Esophagus (tissue), 2 donors: ENCODE measurements at regions not wholly inside any gene's neighbourhood (a gene's known extent, or its start where the extent isn't known, plus 50 kb on each side); places are given as distances from the start of the nearest gene placed in this dataset.
"Not testable (repeated sequence)": the region's sequence is repeated elsewhere in the genome, so short reads cannot be mapped to it uniquely, and the experiment has no call there.

Experiments used
- H3K27ac ChIP-seq, 2 donors: one replicate each; pipeline ENCODE4 v1.5.1; 2013; ENCODE audit warnings: low read depth in 2 of 2, mild to moderate bottlenecking in 2 of 2, inconsistent platforms in 1 of 2, low read length in 1 of 2, moderate library complexity in 1 of 2
- H3K27me3 ChIP-seq, 2 donors: one replicate each; pipeline ENCODE4 v1.6.1; 2013; ENCODE audit warnings: low read length in 2 of 2, control low read depth in 1 of 2, mild to moderate bottlenecking in 1 of 2; ENCODE audit not compliant: insufficient read depth in 2 of 2, control insufficient read depth in 1 of 2
- H3K36me3 ChIP-seq, 2 donors: one replicate each; pipeline ENCODE4 v1.6.1; 2013; ENCODE audit warnings: low read length in 1 of 2; ENCODE audit not compliant: control insufficient read depth in 2 of 2, insufficient read depth in 2 of 2
- H3K4me1 ChIP-seq, 2 donors: one replicate each; pipeline ENCODE4 v1.6.1; 2013; ENCODE audit warnings: low read length in 1 of 2; ENCODE audit not compliant: control insufficient read depth in 2 of 2, insufficient read depth in 2 of 2
- H3K4me3 ChIP-seq, 2 donors: one replicate each; pipeline ENCODE4 v1.5.1; 2013; ENCODE audit warnings: low read length in 2 of 2, mild to moderate bottlenecking in 2 of 2, low read depth in 1 of 2, moderate library complexity in 1 of 2
- H3K9me3 ChIP-seq, 2 donors: one replicate each; pipeline ENCODE4 v1.6.1; 2013; ENCODE audit warnings: mild to moderate bottlenecking in 2 of 2, low read depth in 1 of 2, low read length in 1 of 2, moderate library complexity in 1 of 2; ENCODE audit not compliant: control insufficient read depth in 2 of 2, insufficient read depth in 1 of 2
- WGBS, 2 donors: extraction: QIAGEN DNeasy Blood & Tissue Kit; methylation state at CpG; one replicate each; pipeline ENCODE4 v1.1.7; 2013; 5-methylcytosine and 5-hydroxymethylcytosine counted together
- donor health status: healthy with polysubstance abuse.
- donor health status: Bipolar disorder and iron deficiency.

DNA sequence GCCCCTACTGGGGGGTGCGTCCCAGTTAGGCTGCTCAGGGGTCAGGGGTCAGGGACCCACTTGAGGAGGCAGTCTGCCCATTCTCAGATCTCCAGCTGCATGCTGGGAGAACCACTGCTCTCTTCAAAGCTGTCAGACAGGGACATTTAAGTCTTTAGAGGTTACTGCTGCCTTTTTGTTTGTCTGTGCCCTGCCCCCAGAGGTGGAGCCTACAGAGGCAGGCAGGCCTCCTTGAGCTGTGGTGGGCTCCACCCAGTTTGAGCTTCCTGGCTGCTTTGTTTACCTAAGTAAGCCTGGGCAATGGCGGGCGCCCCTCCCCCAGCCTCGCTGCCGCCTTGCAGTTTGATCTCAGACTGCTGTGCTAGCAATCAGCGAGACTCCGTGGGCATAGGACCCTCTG lies 130.5 kb downstream of the FZD1 start:
- 86 to 87% methylated on average over 4 to 7 of the region's 7 CpGs for WGBS, 2 donors

DNA sequence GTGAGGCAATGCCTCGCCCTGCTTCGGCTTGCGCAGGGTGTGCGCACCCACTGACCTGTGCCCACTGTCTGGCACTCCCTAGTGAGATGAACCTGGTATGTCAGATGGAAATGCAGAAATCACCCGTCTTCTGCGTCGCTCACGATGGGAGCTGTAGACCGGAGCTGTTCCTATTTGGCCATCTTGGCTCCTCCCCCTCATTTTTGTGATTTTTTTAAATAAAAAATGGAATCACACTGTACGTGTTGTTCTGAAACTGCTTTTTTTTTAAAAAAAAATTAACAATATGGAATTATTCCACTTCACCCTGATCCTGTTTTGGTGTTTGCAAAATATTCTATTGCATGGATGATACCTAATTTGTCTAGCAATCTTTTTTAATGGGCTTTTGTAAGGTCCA lies 131.1 kb downstream of the FZD1 start:
- not testable (repeated sequence) for H3K27ac ChIP-seq, H3K4me3 ChIP-seq, H3K36me3 ChIP-seq, H3K4me1 ChIP-seq, H3K9me3 ChIP-seq, H3K27me3 ChIP-seq
- WGBS, 2 donors, result 90% methylated on average over 10 of the region's 10 CpGs

More for the DNA sequence above, 130.5 kb downstream of the FZD1 start:
- not testable (repeated sequence) for H3K27ac ChIP-seq, H3K9me3 ChIP-seq, H3K4me3 ChIP-seq, H3K4me1 ChIP-seq, H3K27me3 ChIP-seq, H3K36me3 ChIP-seq

DNA sequence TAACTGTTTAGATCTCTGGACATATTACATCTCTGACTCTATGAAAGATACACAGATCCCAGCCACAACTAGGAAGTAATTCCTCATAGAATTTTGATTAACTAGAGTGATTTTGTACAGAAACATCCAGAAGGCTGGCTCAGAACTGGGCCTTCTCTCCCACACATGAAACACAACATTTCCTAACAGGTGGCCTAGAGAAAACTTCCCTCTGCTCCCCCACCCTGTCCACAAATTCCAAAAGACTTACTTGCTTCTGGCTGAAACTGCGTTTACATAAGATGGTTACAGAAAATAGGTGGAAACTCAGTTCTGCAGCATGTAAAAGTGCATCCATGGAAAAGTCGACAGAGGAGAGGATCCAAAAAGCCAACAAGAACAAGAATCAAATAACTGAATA lies 132.9 kb downstream of the FZD1 start:
- 69% methylated on average over 2 of the region's 2 CpGs for WGBS, 2 donors
- Histone ChIP-seq H3K27me3 (no peaks in the 10 kb centered on the region), H3K4me1 (no peaks in the 10 kb centered on the region), H3K27ac (no peak overlapping the region), H3K9me3 (no peaks in the 10 kb centered on the region), H3K4me3 (no peak overlapping the region), H3K36me3 (no peaks in the 10 kb centered on the region)

DNA sequence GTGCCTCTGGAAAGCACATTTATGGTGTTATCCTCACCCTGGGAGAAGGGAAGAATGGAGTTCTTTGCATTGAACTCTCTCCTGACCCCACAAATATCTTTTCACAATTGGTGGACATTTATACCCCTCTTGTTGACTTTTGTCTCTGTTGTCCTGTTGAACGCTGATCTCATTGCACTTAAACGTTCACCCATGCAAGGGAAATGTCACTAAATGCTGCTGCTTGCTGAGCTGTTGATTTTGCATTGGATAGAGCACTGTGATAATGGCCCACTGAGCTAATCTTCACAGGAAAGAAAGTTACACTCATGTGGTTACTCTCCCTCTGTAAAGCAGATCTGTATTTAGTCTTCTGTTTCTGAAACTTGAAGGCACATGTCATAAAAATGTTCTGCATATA lies 133.4 kb downstream of the FZD1 start:
- WGBS, 2 donors, result 43 to 56% methylated on average over 2 of the region's 2 CpGs
- Histone ChIP-seq H3K36me3 (no peaks in the 10 kb centered on the region), H3K9me3 (no peaks in the 10 kb centered on the region), H3K4me3 (no peak overlapping the region), H3K4me1 (no peaks in the 10 kb centered on the region), H3K27me3 (no peaks in the 10 kb centered on the region), H3K27ac (no peak overlapping the region)

DNA sequence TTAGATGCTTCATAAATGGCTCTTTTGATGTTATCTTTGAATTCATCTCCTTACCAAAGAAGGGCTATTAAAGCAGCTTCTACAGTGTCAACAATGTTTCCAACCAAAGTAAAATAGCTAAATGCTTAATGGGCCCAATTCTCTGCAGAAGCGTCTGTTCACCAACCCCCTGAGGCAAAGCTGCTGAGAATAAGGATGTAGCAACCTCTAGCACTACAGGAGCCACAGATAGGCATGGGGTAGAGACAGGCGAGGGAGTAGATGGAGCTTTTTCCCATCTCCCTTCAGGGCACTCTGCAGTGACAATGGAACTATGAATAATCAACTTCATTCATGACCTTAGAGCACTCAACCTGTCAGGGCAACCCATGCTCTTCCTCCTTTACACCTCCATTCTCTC lies 134.1 kb downstream of the FZD1 start:
- no peaks in the 10 kb centered on the region for H3K4me1 ChIP-seq
- H3K9me3 ChIP-seq, result no peaks in the 10 kb centered on the region
- no peak overlapping the region for H3K27ac ChIP-seq
- H3K27me3 ChIP-seq, result no peaks in the 10 kb centered on the region
- WGBS, 2 donors, result 61 to 71% methylated on average over 2 of the region's 2 CpGs
- no peaks in the 10 kb centered on the region for H3K36me3 ChIP-seq
- H3K4me3 ChIP-seq, result no peak overlapping the region

DNA sequence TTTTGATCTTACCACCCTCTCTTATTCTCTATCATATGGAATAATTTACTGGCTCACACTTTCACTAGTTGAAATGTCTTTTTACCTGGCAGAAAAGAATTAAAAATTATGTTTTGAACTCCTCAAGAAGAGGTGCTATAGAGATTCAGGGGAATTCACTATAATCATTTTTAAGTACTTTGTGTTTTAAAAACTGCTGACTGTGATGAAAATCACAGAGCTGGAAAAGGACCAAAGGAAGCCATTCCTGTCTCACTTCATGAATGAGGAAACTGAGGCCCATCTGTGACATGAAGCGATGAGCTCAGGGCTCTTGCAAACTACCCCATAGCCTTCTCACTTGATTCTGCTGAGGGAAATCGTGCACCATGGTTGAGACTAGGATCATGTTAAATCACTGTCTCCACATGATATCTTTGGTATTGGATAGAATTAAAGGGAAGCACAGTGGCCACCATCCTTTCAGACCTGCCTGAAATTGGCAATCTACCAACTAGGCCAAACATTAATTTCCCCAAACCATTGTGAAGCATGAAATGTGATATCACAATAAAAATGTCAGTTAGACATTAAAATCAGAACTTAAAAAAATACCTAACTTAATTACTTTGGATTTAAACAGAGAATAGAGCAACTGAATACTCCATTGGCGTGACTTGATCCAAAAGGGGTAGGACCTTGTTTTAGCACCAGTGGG lies 141.0 kb downstream of the FZD1 start:
- no peak overlapping the region for H3K27ac ChIP-seq
- H3K36me3 ChIP-seq, result no peaks in the 10 kb centered on the region
- no peak overlapping the region for H3K4me3 ChIP-seq
- no peaks in the 10 kb centered on the region for H3K4me1 ChIP-seq
- WGBS, 2 donors, result 91 to 92% methylated on average over 3 of the region's 3 CpGs
- H3K9me3 ChIP-seq, result no peaks in the 10 kb centered on the region
- H3K27me3 ChIP-seq, result no peaks in the 10 kb centered on the region

DNA sequence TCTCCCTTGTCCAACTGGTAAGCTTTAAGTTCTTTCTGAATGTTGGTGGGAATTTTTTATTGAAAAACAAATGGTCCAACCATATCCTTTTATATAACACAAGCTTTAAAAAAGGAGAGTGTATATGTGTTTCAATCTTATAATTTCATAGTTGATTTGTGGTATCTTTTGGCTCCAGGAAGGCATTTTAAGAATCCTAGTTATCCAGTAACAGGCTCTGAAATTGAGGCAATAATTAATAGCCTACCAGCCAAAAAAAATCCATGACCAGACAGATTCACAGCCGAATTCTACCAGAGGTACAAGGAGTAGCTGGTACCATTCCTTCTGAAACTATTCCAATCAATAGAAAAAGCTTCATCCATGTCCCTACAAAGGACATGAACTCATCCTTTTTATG lies 141.6 kb downstream of the FZD1 start:
- WGBS, 2 donors, result 77 to 87% methylated on average over 1 of the region's 1 CpG
- H3K4me1 ChIP-seq, H3K36me3 ChIP-seq: not testable (repeated sequence)

DNA sequence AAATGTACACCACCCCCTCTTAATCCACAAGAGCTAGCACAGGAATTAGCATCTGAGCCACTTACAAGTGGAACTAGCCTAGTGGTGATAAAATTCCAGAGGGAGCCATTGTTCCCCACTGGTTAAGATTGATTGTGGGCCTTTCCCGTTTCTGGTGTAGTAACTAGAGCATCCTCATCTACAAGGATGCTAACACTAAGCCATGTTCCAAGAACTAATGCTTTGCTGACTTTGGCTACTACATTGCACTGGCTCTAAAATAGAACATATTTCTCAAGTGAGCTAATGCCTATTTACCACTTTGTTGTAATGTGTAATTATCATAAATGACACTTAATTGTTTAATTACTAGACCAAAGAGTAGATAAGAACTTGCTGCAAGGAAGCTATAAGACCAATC lies 143.7 kb downstream of the FZD1 start:
- 51 to 70% methylated on average over 1 of the region's 1 CpG for WGBS, 2 donors

More for the DNA sequence above, 141.6 kb downstream of the FZD1 start:
- not testable (repeated sequence) for H3K27me3 ChIP-seq, H3K4me3 ChIP-seq, H3K9me3 ChIP-seq, H3K27ac ChIP-seq

DNA sequence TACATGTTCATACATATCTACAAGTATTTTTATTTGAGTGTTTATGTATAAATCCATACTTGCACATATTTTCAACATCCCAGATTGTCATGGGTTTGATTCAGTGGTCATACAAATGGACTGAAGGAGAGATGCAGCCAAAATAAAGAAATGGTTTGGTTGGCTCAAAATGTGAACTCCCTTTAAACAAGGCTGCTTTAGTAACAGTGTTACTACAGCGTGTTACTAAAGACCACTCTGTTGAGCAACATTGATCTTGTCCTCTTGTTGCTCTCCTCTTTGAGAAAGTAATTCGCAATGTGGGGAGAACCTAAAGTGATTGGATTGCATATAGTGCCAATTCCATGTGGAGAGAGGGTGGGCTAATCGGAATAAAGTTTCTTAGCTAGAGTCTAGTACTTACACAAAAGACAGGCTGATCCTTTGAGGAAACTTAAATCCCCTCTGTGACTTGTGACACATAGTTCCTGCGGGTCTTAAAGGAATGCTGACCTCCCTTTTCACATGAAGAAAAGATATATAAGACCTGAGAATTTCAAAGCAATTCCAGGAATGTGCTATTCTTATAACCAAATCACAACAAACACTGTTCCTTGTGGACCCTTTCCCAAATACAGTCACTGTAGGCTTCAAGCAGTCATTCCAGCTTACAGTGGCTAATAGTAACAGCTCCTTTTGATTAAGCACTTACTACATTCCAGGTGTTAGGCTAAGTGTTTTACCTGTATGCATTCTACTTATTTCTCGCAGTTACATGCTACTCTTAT lies 144.3 kb downstream of the FZD1 start:
- 85 to 90% methylated on average over 5 of the region's 5 CpGs for WGBS, 2 donors
- Histone ChIP-seq H3K4me1 (no peaks in the 10 kb centered on the region), H3K36me3 (no peaks in the 10 kb centered on the region), H3K27me3 (no peaks in the 10 kb centered on the region), H3K27ac (no peak overlapping the region), H3K9me3 (no peaks in the 10 kb centered on the region), H3K4me3 (no peak overlapping the region)

More for the DNA sequence above, 143.7 kb downstream of the FZD1 start:
- H3K4me1 ChIP-seq, result no peaks in the 10 kb centered on the region
- H3K36me3 ChIP-seq, result no peaks in the 10 kb centered on the region
- H3K27me3 ChIP-seq, result no peaks in the 10 kb centered on the region
- no peak overlapping the region for H3K4me3 ChIP-seq
- H3K27ac ChIP-seq, result no peak overlapping the region
- H3K9me3 ChIP-seq, result no peaks in the 10 kb centered on the region

DNA sequence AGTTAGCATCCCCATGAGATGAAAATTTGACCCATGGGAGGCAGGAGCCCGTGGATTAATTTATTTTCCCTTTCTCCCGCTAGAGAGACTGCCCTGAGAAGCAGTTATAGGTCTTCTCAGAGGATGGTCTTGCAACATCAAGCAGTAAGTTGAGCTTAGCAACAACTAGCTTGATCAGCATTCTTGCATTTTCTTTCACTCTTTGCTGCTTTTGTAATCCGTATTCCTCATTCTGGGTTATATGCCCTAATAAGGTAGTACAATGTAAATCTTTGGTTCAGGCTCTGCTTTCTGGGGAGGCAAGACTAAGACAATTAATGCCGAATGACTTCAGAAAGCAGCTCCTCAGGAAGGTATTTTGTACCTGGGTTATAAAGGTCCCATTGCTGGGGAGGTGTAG lies 146.8 kb downstream of the FZD1 start:
- Histone ChIP-seq H3K36me3 (no peaks in the 10 kb centered on the region), H3K4me1 (no peaks in the 10 kb centered on the region), H3K27ac (no peak overlapping the region), H3K9me3 (no peaks in the 10 kb centered on the region), H3K4me3 (no peak overlapping the region), H3K27me3 (no peaks in the 10 kb centered on the region)
- 64 to 70% methylated on average over 4 of the region's 4 CpGs for WGBS, 2 donors
